Astrocyte (in vitro differentiated cells and primary cell): ENCODE measurements at regions not wholly inside any gene's neighbourhood (a gene's known extent, or its start where the extent isn't known, plus 50 kb on each side); places are given as distances from the start of the nearest gene placed in this dataset.

Source experiments
- DNase-seq: peaks from one replicate; pipeline ENCODE4 v3.0.0-alpha.2; 2010; ENCODE audit warnings: low read depth
- FAIRE-seq: peaks from 2 replicates; lab custom pipeline; 2011; peaks lifted over from hg19 to GRCh38; lab: Jason Lieb, UNC
- H2AFZ ChIP-seq: 2 replicates; pipeline ENCODE4 v1.6.0; 2012; ENCODE audit warnings: low read depth, low read length, inconsistent platforms
- H3K27ac ChIP-seq: 2 replicates; pipeline ENCODE4 v1.5.1; 2011; ENCODE audit warnings: low read depth, low read length, inconsistent platforms
- H3K27me3 ChIP-seq: 2 replicates; pipeline ENCODE4 v1.6.0; 2011; ENCODE audit warnings: low read length, inconsistent platforms; ENCODE audit not compliant: insufficient read depth
- H3K36me3 ChIP-seq: 2 replicates; pipeline ENCODE4 v1.5.1; 2011; ENCODE audit warnings: low read length, inconsistent platforms; ENCODE audit not compliant: insufficient read depth
- H3K4me1 ChIP-seq: 2 replicates; pipeline ENCODE4 v1.5.1; 2011; ENCODE audit warnings: low read length, inconsistent platforms; ENCODE audit not compliant: insufficient read depth
- H3K4me2 ChIP-seq: 2 replicates; pipeline ENCODE4 v1.6.0; 2012; ENCODE audit warnings: low read length, inconsistent platforms
- H3K4me3 ChIP-seq: 2 replicates; pipeline ENCODE4 v1.5.1; 2011; ENCODE audit warnings: low read depth, mild to moderate bottlenecking, low read length, inconsistent platforms; ENCODE audit not compliant: insufficient read depth
- H3K79me2 ChIP-seq: 2 replicates; pipeline ENCODE4 v1.6.0; 2012; ENCODE audit warnings: mild to moderate bottlenecking, low read length, inconsistent platforms; ENCODE audit not compliant: insufficient read depth
- H3K9ac ChIP-seq: 2 replicates; pipeline ENCODE4 v1.6.0; 2012; ENCODE audit warnings: mild to moderate bottlenecking, low read length, inconsistent platforms
- H3K9me3 ChIP-seq: 2 replicates; pipeline ENCODE4 v1.5.1; 2012; ENCODE audit warnings: low read depth, mild to moderate bottlenecking, low read length, inconsistent platforms; ENCODE audit not compliant: insufficient read depth
- H4K20me1 ChIP-seq: 2 replicates; pipeline ENCODE4 v1.6.0; 2012; ENCODE audit warnings: low read length, inconsistent platforms; ENCODE audit not compliant: insufficient read depth
- H3K27ac Mint-ChIP-seq: one replicate; pipeline ENCODE4 v1.8.0; 2021; ENCODE audit warnings: mild to moderate bottlenecking, mixed read lengths; ENCODE audit not compliant: unreplicated experiment
- H3K27me3 Mint-ChIP-seq: one replicate; pipeline ENCODE4 v1.8.0; 2021; ENCODE audit warnings: low read depth, mixed read lengths; ENCODE audit not compliant: unreplicated experiment
- H3K36me3 Mint-ChIP-seq: one replicate; pipeline ENCODE4 v1.8.0; 2021; ENCODE audit warnings: low read depth, mixed read lengths; ENCODE audit not compliant: unreplicated experiment
- H3K4me1 Mint-ChIP-seq: one replicate; pipeline ENCODE4 v1.8.0; 2021; ENCODE audit warnings: low read depth, mixed read lengths; ENCODE audit not compliant: unreplicated experiment
- H3K4me3 Mint-ChIP-seq: one replicate; pipeline ENCODE4 v1.8.0; 2021; ENCODE audit warnings: mild to moderate bottlenecking, moderate library complexity, mixed read lengths; ENCODE audit not compliant: unreplicated experiment
- H3K9me3 Mint-ChIP-seq: one replicate; pipeline ENCODE4 v1.8.0; 2021; ENCODE audit warnings: mild to moderate bottlenecking, mixed read lengths; ENCODE audit not compliant: unreplicated experiment
- CTCF ChIP-seq: IDR thresholded peaks from 2 replicates; pipeline ENCODE4 v1.5.1; 2011; ENCODE audit warnings: low read depth, mild to moderate bottlenecking, inconsistent platforms, low read length, moderate library complexity; ENCODE audit not compliant: insufficient read depth
- EZH2 ChIP-seq: IDR thresholded peaks from 2 replicates; pipeline ENCODE4 v1.6.1; 2012; ENCODE audit warnings: mild to moderate bottlenecking, low read length, inconsistent platforms; ENCODE audit not compliant: insufficient read depth

GRCh38 chr2:149787206-149787605 lies 199.6 kb upstream of the MMADHC start:
- H3K36me3 Mint-ChIP-seq = no peaks in the 10 kb centered on the region
- Histone ChIP-seq H3K79me2 (no peaks in the 10 kb centered on the region), H3K9me3 (no peaks in the 10 kb centered on the region), H3K27ac (no peak overlapping the region), H3K4me1 (no peaks in the 10 kb centered on the region), H3K4me2 (no peak overlapping the region), H3K4me3 (no peak overlapping the region), H4K20me1 (no peaks in the 10 kb centered on the region), H3K27me3 (no peaks in the 10 kb centered on the region), H3K9ac (no peak overlapping the region), H3K36me3 (no peaks in the 10 kb centered on the region), H2AFZ (no peak overlapping the region)
- no peaks in the 10 kb centered on the region for H3K9me3 Mint-ChIP-seq
- DNase-seq = no peak
- FAIRE-seq = no peak
- peaks cover 2% of the 10 kb centered on the region for H3K4me1 Mint-ChIP-seq
- TF ChIP-seq CTCF = no peak
- no peak for TF ChIP-seq EZH2
- H3K4me3 Mint-ChIP-seq = no peak overlapping the region
- H3K27me3 Mint-ChIP-seq = no peaks in the 10 kb centered on the region
- H3K27ac Mint-ChIP-seq = no peak overlapping the region

- Mint-ChIP-seq H3K36me3 (no peaks in the 10 kb centered on the region), H3K27me3 (peaks cover 7% of the 10 kb centered on the region), H3K4me1 (peaks cover 2% of the 10 kb centered on the region)
Observed at GRCh38 chr2:149783284-149783683, 195.7 kb upstream of the MMADHC start.

More at GRCh38 chr2:149783284-149783683, 195.7 kb upstream of the MMADHC start:
- H3K27me3 ChIP-seq = no peaks in the 10 kb centered on the region
- H3K79me2 ChIP-seq = no peaks in the 10 kb centered on the region
- Mint-ChIP-seq H3K9me3 (peaks cover 2% of the 10 kb centered on the region), H3K4me3 (no peak overlapping the region), H3K27ac (no peak overlapping the region)
- H4K20me1 ChIP-seq = no peaks in the 10 kb centered on the region
- peak; percentile 68 for FAIRE-seq
- no peak overlapping the region for H2AFZ ChIP-seq
- no peak overlapping the region for H3K4me2 ChIP-seq
- H3K36me3 ChIP-seq = no peaks in the 10 kb centered on the region
- H3K9me3 ChIP-seq = no peaks in the 10 kb centered on the region
- H3K27ac ChIP-seq = no peak overlapping the region
- TF ChIP-seq CTCF = no peak
- no peak for TF ChIP-seq EZH2
- H3K4me1 ChIP-seq = no peaks in the 10 kb centered on the region
- no peak overlapping the region for H3K9ac ChIP-seq
- DNase-seq = no peak
- no peak overlapping the region for H3K4me3 ChIP-seq
